ENCODE measurements at regions not wholly inside any gene's neighbourhood (a gene's known extent, or its start where the extent isn't known, plus 50 kb on each side); places are given as distances from the start of the nearest gene placed in this dataset.

GRCh38 chr10:3016016-3016415 lies 51.3 kb upstream of the PFKP start:
- no peak for DNase-seq

GRCh38 chr10:3014968-3015367 lies 52.4 kb upstream of the PFKP start:
- no peak for DNase-seq

- no peak for DNase-seq
These were observed 55.1 kb upstream of the PFKP start for GRCh38 chr10:3012223-3012622.

- DNase-seq, result no peak
These were observed 56.4 kb upstream of the PFKP start for GRCh38 chr10:3010816-3011460.

- DNase-seq, result no peak
These were observed 57.0 kb upstream of the PFKP start for GRCh38 chr10:3010334-3010733.

GRCh38 chr10:3009341-3009740 lies 58.0 kb upstream of the PFKP start:
- no peak for DNase-seq

- no peak for DNase-seq
These were observed 58.7 kb upstream of the PFKP start for GRCh38 chr10:3008518-3009195.

- DNase-seq, result no peak
These were observed 60.7 kb upstream of the PFKP start for GRCh38 chr10:3006607-3007006.

GRCh38 chr10:3006093-3006492 lies 61.3 kb upstream of the PFKP start:
- DNase-seq, result no peak

GRCh38 chr10:3002304-3002703 lies 65.0 kb upstream of the PFKP start:
- no peak for DNase-seq

GRCh38 chr10:3000048-3000447 lies 67.3 kb upstream of the PFKP start:
- DNase-seq, result no peak

GRCh38 chr10:2994221-2994961 lies 73.0 kb upstream of the PFKP start:
- no peak for DNase-seq

- DNase-seq, result no peak
These were observed 73.7 kb upstream of the PFKP start for GRCh38 chr10:2993636-2994035.

- DNase-seq, result no peak
These were observed 74.7 kb upstream of the PFKP start for GRCh38 chr10:2992401-2993198.

- DNase-seq, result no peak
These were observed 76.6 kb upstream of the PFKP start for GRCh38 chr10:2990764-2991163.

GRCh38 chr10:2989292-2989947 lies 77.9 kb upstream of the PFKP start:
- no peak for DNase-seq

- DNase-seq, result no peak
These were observed 80.1 kb upstream of the PFKP start for GRCh38 chr10:2987185-2987768.

- no peak for DNase-seq
These were observed 81.0 kb upstream of the PFKP start for GRCh38 chr10:2986391-2986801.

GRCh38 chr10:2985729-2986232 lies 81.6 kb upstream of the PFKP start:
- DNase-seq, result no peak

GRCh38 chr10:2984682-2985081 lies 82.7 kb upstream of the PFKP start:
- DNase-seq, result no peak

GRCh38 chr10:2982146-2982545 lies 85.2 kb upstream of the PFKP start:
- no peak for DNase-seq

GRCh38 chr10:2981361-2981801 lies 86.0 kb upstream of the PFKP start:
- DNase-seq, result no peak
